ENCODE measurements at regions not wholly inside any gene's neighbourhood (a gene's known extent, or its start where the extent isn't known, plus 50 kb on each side); places are given as distances from the start of the nearest gene placed in this dataset.

DNA sequence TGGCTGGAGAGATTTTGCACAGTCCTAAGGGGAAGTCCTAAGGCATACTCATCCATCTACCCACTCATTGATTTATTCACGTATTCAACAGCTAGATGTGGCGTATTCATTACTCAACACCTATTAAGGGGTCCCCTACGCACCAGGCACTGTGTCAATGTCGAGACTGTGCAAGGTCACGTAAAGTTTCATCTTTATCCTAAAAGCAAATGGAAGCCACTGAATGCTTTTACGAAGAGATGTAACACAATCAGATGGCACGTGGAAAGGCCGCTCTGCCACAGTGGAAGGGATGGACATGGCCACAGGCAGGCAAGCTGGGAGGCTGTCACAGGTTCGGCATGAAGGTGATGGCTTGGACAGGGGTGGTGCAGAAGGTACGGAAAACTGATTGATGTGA, 66.3 kb upstream of the ZBTB18 start:
- TF ChIP-seq CTCF (conservative IDR thresholded peaks at IDR 0.05 in 1 of 2, IDR thresholded peaks at IDR 0.05 in 1 of 2; ENCODE audit: extremely low read depth in 1 of 2, insufficient read depth in 1 of 2, low read depth in 1 of 2, low read length in 2 of 2) (no peak), EZH2 (IDR thresholded peaks at IDR 0.05; ENCODE audit: borderline replicate concordance, low read length) (no peak)
